ENCODE measurements at regions not wholly inside any gene's neighbourhood (a gene's known extent, or its start where the extent isn't known, plus 50 kb on each side); places are given as distances from the start of the nearest gene placed in this dataset.

DNA sequence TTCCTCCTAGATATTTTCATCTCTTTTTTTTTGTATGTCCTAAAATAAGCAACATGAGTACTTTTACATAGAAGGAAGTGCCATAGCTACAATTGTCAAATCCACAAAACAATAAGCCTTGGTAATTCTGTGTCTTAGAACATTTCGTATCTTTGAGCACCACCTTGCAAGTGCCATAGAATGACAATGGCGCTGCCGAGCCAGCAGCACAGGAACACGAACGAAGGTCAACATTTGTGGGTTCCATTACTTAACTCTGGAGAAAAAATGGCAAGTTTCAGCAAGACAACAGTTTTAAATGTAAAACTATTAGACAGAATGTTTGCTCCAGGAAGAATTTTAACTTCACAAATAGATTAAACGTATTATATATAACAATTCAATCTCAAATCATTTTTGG, 222.1 kb downstream of the CHRM3 start:
- no peak for TF ChIP-seq SIN3A (IDR thresholded peaks at IDR 0.05; ENCODE audit: borderline replicate concordance, insufficient read depth, low read depth, low read length)
- no peak for TF ChIP-seq POLR2AphosphoS5 (IDR thresholded peaks at IDR 0.05; ENCODE audit: low read depth, low read length)
- TF ChIP-seq, protein P1, sequence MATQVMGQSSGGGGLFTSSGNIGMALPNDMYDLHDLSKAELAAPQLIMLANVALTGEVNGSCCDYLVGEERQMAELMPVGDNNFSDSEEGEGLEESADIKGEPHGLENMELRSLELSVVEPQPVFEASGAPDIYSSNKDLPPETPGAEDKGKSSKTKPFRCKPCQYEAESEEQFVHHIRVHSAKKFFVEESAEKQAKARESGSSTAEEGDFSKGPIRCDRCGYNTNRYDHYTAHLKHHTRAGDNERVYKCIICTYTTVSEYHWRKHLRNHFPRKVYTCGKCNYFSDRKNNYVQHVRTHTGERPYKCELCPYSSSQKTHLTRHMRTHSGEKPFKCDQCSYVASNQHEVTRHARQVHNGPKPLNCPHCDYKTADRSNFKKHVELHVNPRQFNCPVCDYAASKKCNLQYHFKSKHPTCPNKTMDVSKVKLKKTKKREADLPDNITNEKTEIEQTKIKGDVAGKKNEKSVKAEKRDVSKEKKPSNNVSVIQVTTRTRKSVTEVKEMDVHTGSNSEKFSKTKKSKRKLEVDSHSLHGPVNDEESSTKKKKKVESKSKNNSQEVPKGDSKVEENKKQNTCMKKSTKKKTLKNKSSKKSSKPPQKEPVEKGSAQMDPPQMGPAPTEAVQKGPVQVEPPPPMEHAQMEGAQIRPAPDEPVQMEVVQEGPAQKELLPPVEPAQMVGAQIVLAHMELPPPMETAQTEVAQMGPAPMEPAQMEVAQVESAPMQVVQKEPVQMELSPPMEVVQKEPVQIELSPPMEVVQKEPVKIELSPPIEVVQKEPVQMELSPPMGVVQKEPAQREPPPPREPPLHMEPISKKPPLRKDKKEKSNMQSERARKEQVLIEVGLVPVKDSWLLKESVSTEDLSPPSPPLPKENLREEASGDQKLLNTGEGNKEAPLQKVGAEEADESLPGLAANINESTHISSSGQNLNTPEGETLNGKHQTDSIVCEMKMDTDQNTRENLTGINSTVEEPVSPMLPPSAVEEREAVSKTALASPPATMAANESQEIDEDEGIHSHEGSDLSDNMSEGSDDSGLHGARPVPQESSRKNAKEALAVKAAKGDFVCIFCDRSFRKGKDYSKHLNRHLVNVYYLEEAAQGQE (IDR thresholded peaks at IDR 0.05; ENCODE audit: insufficient read depth in 1 of 2, low read depth in 2 of 2, low read length in 1 of 2): no peak
- TF ChIP-seq, protein P2, sequence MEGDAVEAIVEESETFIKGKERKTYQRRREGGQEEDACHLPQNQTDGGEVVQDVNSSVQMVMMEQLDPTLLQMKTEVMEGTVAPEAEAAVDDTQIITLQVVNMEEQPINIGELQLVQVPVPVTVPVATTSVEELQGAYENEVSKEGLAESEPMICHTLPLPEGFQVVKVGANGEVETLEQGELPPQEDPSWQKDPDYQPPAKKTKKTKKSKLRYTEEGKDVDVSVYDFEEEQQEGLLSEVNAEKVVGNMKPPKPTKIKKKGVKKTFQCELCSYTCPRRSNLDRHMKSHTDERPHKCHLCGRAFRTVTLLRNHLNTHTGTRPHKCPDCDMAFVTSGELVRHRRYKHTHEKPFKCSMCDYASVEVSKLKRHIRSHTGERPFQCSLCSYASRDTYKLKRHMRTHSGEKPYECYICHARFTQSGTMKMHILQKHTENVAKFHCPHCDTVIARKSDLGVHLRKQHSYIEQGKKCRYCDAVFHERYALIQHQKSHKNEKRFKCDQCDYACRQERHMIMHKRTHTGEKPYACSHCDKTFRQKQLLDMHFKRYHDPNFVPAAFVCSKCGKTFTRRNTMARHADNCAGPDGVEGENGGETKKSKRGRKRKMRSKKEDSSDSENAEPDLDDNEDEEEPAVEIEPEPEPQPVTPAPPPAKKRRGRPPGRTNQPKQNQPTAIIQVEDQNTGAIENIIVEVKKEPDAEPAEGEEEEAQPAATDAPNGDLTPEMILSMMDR (IDR thresholded peaks at IDR 0.05): no peak
- no peak for TF ChIP-seq TCF7L2 (IDR thresholded peaks at IDR 0.05; ENCODE audit: low read depth, low read length)

DNA sequence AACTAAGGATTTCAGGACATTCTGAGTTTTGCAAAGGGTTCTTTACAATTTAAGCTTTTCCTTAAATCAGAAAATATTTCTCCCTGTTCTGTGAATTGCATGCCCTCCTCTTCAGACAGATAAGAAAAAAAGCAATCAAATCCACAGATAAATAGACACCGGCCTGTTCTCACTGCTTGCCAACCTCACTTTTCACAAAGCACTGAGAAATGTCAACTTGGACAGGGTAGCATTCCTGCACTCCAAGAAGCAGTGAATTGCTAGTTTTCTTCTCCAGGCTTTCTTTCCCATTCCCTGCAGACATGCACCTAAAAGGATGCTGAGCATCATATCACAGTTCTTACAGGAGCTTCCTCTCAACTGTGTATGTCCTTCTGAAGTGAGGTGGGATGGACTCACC, 226.0 kb downstream of the CHRM3 start:
- Histone ChIP-seq H3K27ac (ENCODE audit: low read length) (no peak overlapping the region), H3K4me3 (ENCODE audit: low read depth in 2 of 2, low read length in 2 of 2) (no peak overlapping the region), H3K27me3 (ENCODE audit: control insufficient read depth, insufficient read depth, low read length) (no peaks in the 10 kb centered on the region), H3K9me3 (ENCODE audit: control insufficient read depth, insufficient read depth, low read depth, low read length) (no peaks in the 10 kb centered on the region), H3K36me3 (ENCODE audit: control insufficient read depth, insufficient read depth, low read length) (no peaks in the 10 kb centered on the region), H3K4me1 (ENCODE audit: control insufficient read depth, insufficient read depth, low read length) (no peaks in the 10 kb centered on the region)
- TF ChIP-seq, protein P1 (IDR thresholded peaks at IDR 0.05; ENCODE audit: insufficient read depth in 1 of 2, low read depth in 2 of 2, low read length in 1 of 2): no peak
- no peak for TF ChIP-seq SIN3A (IDR thresholded peaks at IDR 0.05; ENCODE audit: borderline replicate concordance, insufficient read depth, low read depth, low read length)
- no peak for TF ChIP-seq TCF7L2 (IDR thresholded peaks at IDR 0.05; ENCODE audit: low read depth, low read length)
- TF ChIP-seq, protein P2 (IDR thresholded peaks at IDR 0.05): no peak
- TF ChIP-seq POLR2AphosphoS5 (IDR thresholded peaks at IDR 0.05; ENCODE audit: low read depth, low read length): no peak
- intact Hi-C loops (cut with micrococcal nuclease; ENCODE audit: unreplicated experiment): no loop called here
- POLR2A ChIA-PET: no interaction called here
- in situ Hi-C loops (cut with HindIII; ENCODE audit: low pct_unique_long_range_greater_than_20kb, low sequenced_read_pairs): no loop called here
- CTCF ChIA-PET: no interaction called here
- no TSS peak for BruUV-seq (replicated peaks)
- DNase-seq (ENCODE audit: low read depth, low spot score) (no peak), ATAC-seq (no peak)

More for the DNA sequence above, 222.1 kb downstream of the CHRM3 start:
- Histone ChIP-seq H3K4me1 (ENCODE audit: control insufficient read depth, insufficient read depth, low read length) (no peaks in the 10 kb centered on the region), H3K27ac (ENCODE audit: low read length) (no peak overlapping the region), H3K36me3 (ENCODE audit: control insufficient read depth, insufficient read depth, low read length) (no peaks in the 10 kb centered on the region), H3K27me3 (ENCODE audit: control insufficient read depth, insufficient read depth, low read length) (no peaks in the 10 kb centered on the region), H3K9me3 (ENCODE audit: control insufficient read depth, insufficient read depth, low read depth, low read length) (peaks cover 3% of the 10 kb centered on the region; the same call in 1 of the 2 replicates), H3K4me3 (ENCODE audit: low read depth in 2 of 2, low read length in 2 of 2) (no peak overlapping the region)
- ChIA-PET CTCF (no interaction called here), POLR2A (no interaction called here)
- BruUV-seq (replicated peaks): no TSS peak
- in situ Hi-C loops (cut with HindIII; ENCODE audit: low pct_unique_long_range_greater_than_20kb, low sequenced_read_pairs): no loop called here
- DNase-seq (ENCODE audit: low read depth, low spot score) (no peak), ATAC-seq (no peak)
- intact Hi-C loops (cut with micrococcal nuclease; ENCODE audit: unreplicated experiment): no loop called here
